Fibroblast of the conjunctiva (primary cell): ENCODE measurements at regions not wholly inside any gene's neighbourhood (a gene's known extent, or its start where the extent isn't known, plus 50 kb on each side); places are given as distances from the start of the nearest gene placed in this dataset.
A peak's percentile ranks its signal among the peaks of the same experiment; 100 is the strongest.
"Not testable (repeated sequence)": the region's sequence is repeated elsewhere in the genome, so short reads cannot be mapped to it uniquely, and the experiment has no call there.

Experiments
- DNase-seq: peaks from one replicate; pipeline ENCODE4 v3.0.0-alpha.2; 2010; ENCODE audit warnings: low read depth

DNA sequence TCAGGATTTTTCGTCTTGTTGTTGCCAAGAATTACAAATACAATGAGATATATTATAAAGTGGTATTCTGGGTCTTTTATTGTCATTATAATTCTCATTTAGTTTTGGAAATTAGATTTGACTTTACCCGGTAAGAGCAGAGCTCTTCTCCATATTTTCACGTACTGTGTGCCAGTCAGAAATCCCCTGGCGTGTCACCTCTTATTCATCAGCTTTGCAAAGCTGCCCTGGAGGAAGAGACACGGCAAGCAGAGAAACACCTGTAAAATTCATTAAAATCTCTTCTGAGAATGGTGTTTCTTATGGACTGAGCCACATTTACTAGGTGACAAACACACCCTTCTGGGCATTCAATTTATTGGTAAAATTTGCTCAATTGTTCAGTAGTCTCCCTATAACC lies 440.4 kb downstream of the HINT1 start:
- no peak for DNase-seq

DNA sequence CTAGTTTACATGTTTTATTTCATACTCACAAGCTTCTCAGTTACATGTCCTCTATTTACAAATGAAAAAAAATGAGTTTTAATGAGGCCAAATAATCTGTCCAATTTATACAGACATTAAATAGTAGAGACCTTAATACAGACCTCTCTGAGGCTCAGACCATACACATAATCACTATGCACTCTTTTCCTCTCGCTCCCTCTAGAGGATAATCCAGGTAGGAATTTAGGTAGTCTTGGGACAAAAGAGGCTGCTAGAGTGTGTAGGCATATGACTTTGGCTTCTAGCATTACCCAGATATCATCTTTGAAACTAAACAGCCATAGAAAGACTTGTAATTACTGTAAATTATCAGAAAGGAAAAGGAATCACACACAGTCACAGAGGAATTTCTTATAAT lies 444.7 kb downstream of the HINT1 start:
- DNase-seq = peak; percentile 5

DNA sequence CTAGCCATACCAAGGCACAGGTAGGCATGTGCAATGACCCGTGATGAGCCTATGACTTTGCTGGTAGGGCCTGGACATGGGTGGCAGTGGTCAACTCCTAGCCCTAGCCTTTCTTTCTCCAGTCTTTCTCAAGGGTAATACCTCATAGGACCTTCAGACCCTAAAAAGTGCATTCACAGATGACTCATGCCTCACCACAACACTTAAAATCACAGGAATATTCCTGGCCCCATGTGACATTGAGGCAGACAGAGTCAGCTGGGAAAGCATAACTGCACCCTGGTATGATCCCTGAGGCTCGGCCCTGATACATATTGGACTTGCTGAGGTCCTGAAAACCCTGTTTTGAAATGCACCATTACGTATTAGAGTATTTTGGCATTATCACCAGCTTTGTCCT lies 449.5 kb downstream of the HINT1 start:
- no peak for DNase-seq

DNA sequence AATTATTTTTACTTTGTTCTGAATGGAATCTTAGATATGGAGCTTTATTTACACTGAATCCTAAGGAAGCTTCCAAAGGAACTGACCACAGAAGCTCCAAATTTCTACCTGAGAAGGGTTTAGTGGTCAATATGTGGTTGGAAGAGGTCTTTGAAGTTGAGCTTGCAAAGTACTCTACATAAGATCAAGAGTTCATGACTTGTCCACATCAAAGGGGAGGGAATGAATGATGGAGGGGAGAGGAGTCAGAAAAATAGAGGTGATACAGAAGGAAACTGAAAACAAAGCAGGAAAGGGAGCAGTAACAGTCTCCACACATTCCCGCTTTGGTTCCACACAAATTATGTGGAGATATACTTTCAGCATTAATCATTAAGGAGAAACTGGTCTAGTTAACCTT lies 450.9 kb downstream of the HINT1 start:
- no peak for DNase-seq

DNA sequence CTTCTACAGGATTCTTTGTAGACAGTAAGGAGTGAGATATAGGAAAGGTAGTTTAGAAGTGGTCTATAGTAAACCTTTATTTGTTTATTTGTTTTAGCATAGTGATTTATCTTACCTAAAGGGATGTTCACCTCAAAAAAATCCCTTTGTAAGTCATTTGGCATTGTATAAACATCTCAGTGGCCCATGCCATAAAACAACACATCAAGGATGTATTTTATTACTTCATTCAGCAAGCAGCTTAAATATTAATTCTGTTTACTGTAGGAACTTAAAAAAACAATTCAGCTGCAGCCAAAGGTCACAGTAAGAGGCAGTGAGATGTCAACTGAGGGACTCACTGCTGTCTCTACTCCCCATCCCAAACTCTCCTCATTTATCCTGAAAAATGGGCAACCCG lies 452.7 kb downstream of the HINT1 start:
- DNase-seq = no peak

DNA sequence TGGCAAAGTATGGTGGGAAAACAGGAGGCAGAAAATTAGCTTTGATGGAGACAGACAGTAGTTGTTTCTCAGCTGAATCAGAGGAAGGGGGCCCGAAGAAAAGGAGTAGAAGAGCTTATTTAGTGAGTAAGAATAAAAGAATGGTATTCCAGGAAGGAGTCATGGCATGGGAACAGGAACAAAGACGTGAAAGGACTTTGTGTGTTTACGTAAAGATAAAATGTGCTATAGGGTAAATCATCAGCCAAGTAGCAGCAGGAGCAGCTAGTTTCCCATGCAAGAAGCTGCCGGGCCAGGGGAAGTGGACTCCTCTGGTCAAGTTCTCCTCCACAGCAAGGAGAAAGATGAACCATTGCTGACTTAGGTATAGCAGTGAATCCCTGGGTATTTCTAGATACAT lies 454.5 kb downstream of the HINT1 start:
- no peak for DNase-seq

DNA sequence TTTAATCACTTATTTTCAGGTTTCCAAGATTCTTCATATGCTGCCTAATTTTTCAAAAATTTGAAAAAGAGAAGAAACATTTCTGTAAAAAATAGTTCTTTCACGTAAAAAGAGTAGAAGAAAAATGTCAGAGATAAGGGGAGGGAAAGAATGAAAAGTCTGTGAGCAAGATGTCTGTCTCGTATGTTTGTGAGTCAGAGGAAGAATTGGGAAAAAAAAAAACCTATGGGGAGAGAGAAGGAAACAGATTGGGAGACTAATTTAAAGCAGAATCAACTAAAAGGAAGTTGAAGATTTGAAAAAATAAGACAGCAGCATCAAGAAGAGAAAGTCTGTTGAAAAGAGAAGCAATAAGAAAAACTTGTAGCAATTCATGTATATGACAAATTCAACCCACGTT lies 456.3 kb downstream of the HINT1 start:
- DNase-seq = no peak

DNA sequence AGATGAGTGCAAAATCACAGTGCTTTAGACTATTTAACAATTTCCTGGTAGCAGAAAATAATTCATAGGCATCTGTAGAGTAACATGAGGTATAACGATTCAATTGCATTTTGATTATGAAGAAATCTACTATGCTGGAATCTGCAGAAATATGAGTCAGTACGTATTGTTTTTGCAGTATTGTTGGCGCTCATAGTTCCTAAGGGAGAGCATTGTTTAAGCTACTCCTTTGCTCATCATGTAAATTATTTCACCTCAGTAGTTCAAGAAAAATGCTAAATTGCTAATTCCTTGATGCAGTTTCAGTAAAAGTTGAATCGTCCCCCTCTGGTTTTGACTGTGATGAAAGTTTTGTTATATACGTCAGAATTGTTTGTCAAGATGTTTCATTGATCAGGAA lies 458.4 kb downstream of the HINT1 start:
- no peak for DNase-seq

DNA sequence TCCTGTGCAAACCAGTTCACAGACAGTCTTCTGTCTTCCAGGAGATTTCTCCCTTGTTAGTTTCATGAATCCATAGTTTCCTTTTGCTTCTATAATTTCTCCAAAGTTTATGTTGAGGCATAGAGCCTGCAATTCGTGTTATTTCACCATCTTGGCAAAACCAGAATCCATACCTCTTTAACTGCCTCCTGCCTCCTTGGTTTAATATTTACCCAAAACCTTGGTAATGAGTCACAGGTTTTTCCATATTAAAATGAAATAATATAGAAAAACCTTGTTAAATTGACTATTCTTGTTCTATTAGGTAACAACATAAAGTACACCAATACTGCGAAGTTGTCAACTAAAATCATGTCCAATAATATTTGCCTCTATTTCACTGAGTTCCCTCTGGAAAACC lies 459.7 kb downstream of the HINT1 start:
- DNase-seq = no peak

DNA sequence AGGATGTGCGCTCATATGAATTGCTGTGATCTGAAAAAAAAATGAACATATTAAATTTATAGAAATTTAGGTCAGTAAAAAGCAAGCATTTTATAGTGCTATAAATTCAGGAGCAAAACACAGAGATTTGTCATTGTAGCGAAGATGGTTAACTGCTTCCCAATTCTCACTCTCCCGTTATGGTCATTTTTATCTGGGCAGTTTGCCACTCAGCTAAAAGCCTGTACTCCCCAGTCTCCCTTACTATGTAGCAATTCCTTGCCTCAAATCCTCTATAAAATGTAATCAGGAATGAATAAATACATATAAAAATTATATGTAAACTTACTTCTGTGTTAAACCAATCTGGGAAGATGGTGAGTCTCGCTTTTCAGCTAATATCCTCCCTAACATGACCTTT lies 471.5 kb downstream of the HINT1 start:
- no peak for DNase-seq

DNA sequence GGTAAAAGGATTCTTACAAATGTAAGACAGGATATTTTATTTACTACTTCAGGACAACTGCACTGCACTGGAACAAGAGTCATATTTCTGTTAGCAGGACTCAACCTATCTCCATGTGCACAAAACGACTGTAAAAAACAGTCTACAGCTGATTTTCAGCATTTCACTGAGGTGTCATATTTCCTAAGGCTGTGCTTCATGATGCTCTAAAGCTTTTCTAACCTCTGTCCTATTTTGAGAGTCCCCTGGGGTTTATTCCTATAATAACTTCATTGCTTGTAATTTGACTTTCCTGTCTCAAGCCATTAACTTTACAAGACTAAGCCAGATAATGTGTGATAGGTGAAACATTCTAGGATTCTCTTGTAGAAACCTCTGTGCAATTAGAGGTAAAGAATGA lies 472.3 kb downstream of the HINT1 start:
- DNase-seq = peak; percentile 3

DNA sequence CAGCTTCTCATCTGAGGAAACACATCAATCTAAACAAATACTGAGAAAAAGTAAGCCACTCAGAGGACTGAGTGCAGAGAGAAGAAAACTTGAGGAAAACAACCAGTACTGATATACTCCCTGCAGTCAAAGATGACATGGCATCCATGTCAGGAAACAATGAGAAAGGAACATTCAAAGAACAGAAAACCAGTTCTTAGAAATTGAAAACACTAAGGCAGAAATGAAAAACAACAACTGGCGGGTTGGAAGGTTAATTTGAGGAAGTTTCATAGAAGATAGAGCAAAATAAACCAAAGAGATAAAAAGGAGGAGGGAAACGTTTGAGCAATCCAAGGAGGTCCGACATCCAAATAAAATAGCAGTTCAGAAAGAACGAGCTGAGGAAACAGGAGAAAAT lies 475.2 kb downstream of the HINT1 start:
- no peak for DNase-seq

DNA sequence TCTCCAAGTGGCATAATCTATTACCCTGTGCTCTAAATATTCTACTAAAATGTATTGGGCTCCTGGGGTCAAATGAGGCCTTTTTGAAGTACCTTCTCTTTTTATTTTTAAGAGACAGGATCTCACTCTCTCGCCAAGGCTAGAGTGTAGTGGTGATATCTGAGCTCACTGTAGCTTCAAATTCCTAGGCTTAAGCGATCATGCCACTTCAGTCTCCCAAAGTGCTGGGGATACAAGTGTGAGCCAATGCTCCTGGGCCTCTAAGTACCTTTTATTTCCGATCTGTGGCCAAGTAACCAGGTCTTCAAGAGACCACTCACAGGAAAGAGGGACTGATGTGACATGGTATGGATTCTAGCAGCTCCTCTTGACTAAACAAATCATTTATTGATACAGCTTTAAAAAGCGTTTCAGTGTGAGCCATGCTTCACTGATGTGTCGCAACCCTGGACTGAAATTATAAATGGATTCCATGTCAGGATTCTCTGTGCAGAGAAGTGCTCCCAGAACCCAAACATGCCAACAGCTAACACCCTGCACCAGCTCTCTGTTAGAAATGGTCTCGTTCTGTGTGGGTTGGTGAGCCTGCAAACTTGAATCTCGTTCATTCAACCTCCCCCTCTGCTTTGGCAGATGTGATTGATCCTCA lies 477.8 kb downstream of the HINT1 start:
- DNase-seq = no peak

DNA sequence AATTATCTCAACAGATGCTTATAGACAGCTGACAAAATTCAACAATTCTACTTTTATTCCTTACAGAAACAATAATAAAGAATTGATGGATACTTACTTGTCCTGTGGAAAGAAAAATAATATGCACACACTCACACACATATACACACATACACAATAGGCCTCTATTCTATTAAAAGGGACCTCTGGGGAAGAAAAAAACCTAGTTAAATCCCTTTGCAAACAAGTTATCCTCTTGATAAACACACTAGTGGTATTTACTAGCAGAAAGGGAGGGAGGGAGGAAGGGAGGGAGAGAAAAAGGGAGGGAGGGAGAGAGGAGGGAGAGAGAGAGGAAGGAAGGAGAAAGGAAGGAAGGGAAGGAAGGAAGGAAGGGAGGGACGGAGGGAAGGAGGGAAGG lies 486.4 kb downstream of the HINT1 start:
- DNase-seq = no peak

DNA sequence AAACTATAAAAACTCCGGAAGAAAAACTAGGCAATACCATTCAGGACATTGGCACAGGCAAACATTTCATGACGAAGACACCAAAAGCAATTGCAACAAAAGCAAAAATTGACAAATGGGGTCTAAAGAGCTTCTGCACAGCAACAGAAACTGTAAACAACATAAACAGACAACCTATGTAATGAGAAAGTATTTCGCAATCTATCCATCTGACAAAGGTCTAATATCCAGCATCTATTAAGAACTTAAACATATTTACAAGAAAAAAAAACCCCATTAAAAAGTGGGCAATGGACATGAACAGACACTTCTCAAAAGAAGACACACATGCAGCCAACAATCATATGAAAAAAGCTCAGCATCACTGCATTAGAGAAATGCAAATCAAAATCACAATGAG lies 498.6 kb downstream of the HINT1 start:
- DNase-seq = no peak

DNA sequence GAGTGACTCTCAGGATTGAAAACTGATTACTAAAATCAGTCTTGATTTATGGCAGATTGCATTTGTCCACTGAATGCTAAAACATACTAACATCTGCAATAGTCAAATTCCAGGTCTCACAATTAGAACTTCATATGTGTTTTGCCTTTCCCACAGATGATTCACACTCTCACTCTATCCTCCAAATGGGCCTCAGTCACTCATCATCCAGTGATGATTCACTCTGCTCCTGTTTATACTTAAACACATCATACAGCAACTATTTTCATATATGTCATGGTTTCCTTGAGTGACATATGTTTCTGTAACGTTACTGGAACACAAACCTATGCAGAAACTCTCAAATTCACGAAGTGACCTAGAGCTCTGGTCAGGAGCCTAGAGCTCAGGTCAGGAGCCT lies 512.9 kb downstream of the HINT1 start:
- DNase-seq = peak; percentile 20

DNA sequence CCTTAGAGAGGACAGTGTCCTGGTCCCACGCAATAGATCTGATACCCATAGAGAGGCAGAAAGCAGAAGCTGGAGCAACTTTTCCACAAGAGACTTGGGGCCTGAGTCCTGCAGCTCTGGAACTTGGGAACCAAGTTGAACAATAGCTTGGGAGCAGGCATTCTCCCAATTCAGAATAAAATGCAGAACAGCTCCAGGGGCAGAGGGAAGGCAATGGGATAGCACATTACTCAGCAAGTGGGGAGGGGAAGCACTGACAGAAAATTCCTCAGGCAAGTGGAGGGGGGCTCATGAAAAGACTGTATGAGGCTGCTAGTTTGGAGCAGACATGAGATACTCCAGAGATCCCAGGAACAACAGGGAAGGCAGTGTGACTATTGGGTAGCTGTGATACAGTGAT lies 513.6 kb downstream of the HINT1 start:
- DNase-seq = no peak

DNA sequence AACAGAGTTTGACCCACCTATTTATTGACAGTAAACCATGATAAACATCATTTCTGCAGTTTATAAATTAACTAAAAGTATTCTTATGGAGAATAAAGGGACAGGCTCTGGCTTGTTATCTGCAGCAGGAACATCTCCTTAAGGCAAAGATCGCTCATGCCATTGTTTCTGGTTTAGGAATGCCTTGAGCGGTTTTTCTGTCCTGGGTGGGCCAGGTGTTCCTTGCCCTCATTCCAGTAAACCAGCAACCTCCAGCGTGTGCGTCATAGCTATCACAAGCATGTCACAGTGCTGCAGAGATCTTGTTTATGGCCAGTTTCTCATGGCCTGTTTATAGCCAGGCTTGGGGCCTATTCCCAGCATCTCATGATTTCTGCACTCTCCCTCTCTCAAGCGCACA lies 521.7 kb downstream of the HINT1 start:
- DNase-seq = no peak

DNA sequence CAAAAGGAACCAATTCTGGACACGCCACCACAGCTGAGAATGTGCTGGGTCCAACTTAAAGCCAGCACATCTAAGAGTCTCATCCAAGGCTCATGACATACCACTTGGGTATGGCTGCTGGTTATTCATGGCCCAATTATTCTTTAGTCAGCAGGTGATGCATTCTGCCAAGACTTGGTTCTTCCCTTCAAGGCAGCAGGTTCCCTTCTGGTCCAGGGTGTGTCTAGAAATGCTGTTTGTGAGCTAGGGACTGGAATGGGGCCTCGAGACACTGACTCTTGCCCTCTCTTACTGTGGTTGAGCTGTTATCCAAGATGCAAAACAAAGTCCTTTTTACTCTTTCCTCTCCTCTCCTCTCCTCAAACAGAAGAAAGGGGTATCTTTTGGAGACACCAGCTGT lies 522.6 kb downstream of the HINT1 start:
- no peak for DNase-seq

DNA sequence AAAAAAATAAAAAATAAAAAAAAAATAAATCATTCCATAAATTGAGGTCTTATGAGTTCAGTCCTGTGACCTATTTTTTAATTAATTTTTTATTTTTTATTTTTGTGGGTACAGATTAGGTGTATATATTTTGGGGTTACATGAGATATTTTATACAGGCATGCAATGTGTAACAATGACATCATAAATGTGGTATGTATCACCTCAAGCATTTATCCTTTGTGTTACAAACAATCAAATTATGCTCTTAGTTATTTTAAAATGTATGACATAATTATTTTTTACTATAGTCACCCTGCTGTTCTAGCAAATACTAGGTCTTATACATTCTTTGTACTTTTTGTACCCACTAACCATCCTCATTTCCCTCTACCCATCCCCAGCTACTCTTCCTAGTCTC lies 537.9 kb downstream of the HINT1 start:
- no peak for DNase-seq

DNA sequence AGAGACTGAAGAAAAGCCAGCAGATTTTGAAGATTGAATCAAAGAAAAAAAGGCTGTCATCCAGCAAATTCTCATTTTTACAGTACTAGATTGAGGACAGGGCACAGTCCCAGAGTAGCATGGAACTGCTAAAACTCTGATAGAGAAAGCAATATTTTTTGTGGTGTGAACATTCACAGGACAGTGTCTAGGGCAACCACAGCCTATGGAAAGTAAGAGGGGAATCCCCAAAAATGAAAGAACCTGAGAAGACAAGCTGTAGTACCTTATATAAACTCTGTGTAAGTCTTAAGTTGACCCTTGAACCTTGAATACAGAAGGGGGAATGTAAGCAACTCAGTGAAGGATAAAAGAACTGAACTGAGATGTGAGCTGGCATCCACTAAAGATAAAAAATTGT lies 540.3 kb downstream of the HINT1 start:
- no peak for DNase-seq

DNA sequence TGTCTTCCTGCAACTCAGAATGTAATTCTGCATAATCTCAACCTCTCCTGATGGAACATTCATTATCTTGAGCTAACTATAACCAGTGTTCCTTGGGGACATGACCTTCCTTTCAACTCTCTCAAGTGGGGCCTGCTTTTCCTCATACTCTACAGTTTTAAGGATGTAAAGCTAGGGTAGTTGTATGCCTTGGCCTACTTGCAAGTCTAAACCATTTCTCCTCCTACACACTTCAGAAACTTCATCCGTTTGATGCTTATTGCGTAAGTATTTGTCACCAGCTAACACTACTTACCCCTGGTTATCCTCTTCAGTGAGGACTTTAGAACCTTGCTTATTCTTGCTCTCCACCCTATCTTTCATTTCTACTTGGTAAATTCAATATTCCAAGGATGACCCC lies 548.9 kb downstream of the HINT1 start:
- DNase-seq = no peak

DNA sequence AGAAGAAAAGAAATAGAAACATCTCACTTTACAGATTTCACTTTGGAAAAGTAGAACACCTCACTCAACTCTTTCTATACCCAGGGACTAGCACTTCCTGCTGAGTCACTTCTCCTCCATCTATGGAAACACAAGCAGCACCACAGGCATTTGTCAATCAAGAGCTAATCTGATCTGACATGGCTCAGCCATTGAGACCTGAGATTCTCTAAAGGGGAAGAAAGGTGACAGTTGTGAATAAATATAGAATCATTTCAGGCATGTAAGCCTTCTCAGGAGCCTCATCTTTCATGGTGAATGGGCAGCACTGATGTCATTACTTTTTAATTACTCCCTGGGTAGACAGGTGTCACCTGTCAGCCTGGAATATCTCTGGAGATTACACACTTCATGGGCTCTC lies 559.8 kb downstream of the HINT1 start:
- no peak for DNase-seq

DNA sequence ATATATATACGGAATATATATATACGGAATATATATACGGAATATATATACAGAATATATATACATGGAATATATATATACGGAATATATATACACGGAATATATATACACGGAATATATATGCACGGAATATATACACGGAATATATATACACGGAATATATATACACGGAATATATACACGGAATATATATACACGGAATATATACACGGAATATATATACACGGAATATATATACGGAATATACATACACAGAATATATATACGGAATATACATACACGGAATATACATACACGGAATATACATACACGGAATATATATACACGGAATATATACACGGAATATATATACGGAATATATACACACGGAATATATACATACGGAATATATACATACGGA lies 568.4 kb downstream of the HINT1 start:
- not testable (repeated sequence) for DNase-seq

DNA sequence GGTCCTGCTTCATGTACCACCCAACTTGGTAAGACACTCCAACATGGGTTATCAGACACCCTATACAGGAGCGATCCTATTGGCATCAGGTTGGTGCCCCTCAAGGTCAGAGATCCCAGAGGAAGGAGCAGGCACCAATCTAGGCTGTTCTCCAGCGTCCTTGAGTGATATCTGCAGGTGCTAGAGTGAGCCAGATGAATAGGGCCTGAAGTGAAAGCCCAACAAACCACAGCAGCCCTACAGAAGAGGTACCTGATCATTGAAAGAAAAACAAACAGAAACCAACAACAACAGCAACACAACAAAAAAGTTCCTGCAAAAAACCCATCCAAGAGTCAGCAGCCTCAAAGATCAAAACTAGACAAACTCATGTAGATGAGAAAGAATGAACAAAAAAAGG lies 584.8 kb downstream of the HINT1 start:
- DNase-seq = no peak
